HG02623 (cell line): ENCODE measurements at regions not wholly inside any gene's neighbourhood (a gene's known extent, or its start where the extent isn't known, plus 50 kb on each side); places are given as distances from the start of the nearest gene placed in this dataset.
"Not testable (repeated sequence)": the region's sequence is repeated elsewhere in the genome, so short reads cannot be mapped to it uniquely, and the experiment has no call there.

Source experiments
- ATAC-seq: cut with Tn5 transposase; IDR thresholded peaks from one replicate; pipeline ENCODE4 v1.9.1; 2021; ENCODE audit warnings: moderate library complexity; ENCODE audit not compliant: unreplicated experiment

- ATAC-seq: no peak
Measured at GRCh38 chr20:23299673-23300050, 50.9 kb upstream of the NXT1 start.

- ATAC-seq: no peak
Measured at GRCh38 chr20:23298926-23299672, 51.5 kb upstream of the NXT1 start.

GRCh38 chr20:23298155-23298554 is 52.4 kb upstream of the NXT1 start:
- ATAC-seq: no peak

- ATAC-seq: no peak
Measured at GRCh38 chr20:23296841-23297701, 53.5 kb upstream of the NXT1 start.

GRCh38 chr20:23295934-23296333 is 54.7 kb upstream of the NXT1 start:
- no peak for ATAC-seq

- ATAC-seq: no peak
Measured at GRCh38 chr20:23294671-23295070, 55.9 kb upstream of the NXT1 start.

GRCh38 chr20:23294166-23294565 is 56.4 kb upstream of the NXT1 start:
- no peak for ATAC-seq

- ATAC-seq: no peak
Measured at GRCh38 chr20:23293689-23294088, 56.9 kb upstream of the NXT1 start.

- ATAC-seq: not testable (repeated sequence)
Measured at GRCh38 chr20:23292311-23292710, 58.3 kb upstream of the NXT1 start.

GRCh38 chr20:23291575-23292240 is 58.9 kb upstream of the NXT1 start:
- ATAC-seq: no peak

- no peak for ATAC-seq
Measured at GRCh38 chr20:23290761-23291574, 59.6 kb upstream of the NXT1 start.

GRCh38 chr20:23289724-23290395 is 60.7 kb upstream of the NXT1 start:
- no peak for ATAC-seq

- no peak for ATAC-seq
Measured at GRCh38 chr20:23289249-23289648, 61.3 kb upstream of the NXT1 start.

GRCh38 chr20:23287354-23288190 is 63.0 kb upstream of the NXT1 start:
- no peak for ATAC-seq

GRCh38 chr20:23286346-23286745 is 64.2 kb upstream of the NXT1 start:
- no peak for ATAC-seq

GRCh38 chr20:23285536-23285935 is 65.1 kb upstream of the NXT1 start:
- no peak for ATAC-seq

- no peak for ATAC-seq
Measured at GRCh38 chr20:23284009-23284408, 66.6 kb upstream of the NXT1 start.

GRCh38 chr20:23283096-23283850 is 67.3 kb upstream of the NXT1 start:
- no peak for ATAC-seq

GRCh38 chr20:23282546-23282945 is 68.0 kb upstream of the NXT1 start:
- ATAC-seq: no peak
